ENCODE measurements at regions not wholly inside any gene's neighbourhood (a gene's known extent, or its start where the extent isn't known, plus 50 kb on each side); places are given as distances from the start of the nearest gene placed in this dataset.

DNA sequence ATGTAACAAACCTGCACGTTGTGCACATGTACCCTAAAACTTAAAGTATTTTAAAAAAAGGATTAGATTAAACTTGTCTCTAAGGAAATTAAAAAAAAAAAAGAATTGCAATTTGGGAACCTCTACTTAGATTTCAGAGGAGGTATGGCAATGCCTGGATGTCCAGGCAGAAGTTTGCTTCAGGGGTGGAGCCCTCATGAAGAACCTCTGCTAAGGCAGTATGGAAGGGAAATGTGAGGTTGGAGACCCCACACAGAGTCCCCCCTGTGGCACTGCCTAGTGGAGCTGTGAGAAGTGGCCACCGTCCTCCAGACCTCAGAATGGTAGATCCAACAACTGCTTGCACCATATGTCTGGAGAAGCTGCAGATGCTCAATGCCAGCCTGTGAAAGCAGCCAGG is 279.6 kb upstream of the CCDC196 start:
- Histone ChIP-seq H3K9me3 (peaks cover 0 to 12% (median 9%) of the 10 kb centered on the region in 4 donors), H3K27ac (no peak overlapping the region), H3K27me3 (no peaks in the 10 kb centered on the region), H3K36me3 (no peaks in the 10 kb centered on the region), H3K4me3 (no peak overlapping the region), H3K4me1 (no peaks in the 10 kb centered on the region)
- WGBS, 2 donors: 79 to 100% methylated on average over 1 to 2 of the region's 2 CpGs
- DNase-seq (no peak), ATAC-seq (ENCODE audit: low FRiP score in 2 of 2) (no peak)
- no peak for TF ChIP-seq POLR2AphosphoS5 (IDR thresholded peaks at IDR 0.05)
- TF ChIP-seq POLR2A (IDR thresholded peaks at IDR 0.05): no peak
- no peak for TF ChIP-seq EP300 (IDR thresholded peaks at IDR 0.05)
- TF ChIP-seq, protein P1, sequence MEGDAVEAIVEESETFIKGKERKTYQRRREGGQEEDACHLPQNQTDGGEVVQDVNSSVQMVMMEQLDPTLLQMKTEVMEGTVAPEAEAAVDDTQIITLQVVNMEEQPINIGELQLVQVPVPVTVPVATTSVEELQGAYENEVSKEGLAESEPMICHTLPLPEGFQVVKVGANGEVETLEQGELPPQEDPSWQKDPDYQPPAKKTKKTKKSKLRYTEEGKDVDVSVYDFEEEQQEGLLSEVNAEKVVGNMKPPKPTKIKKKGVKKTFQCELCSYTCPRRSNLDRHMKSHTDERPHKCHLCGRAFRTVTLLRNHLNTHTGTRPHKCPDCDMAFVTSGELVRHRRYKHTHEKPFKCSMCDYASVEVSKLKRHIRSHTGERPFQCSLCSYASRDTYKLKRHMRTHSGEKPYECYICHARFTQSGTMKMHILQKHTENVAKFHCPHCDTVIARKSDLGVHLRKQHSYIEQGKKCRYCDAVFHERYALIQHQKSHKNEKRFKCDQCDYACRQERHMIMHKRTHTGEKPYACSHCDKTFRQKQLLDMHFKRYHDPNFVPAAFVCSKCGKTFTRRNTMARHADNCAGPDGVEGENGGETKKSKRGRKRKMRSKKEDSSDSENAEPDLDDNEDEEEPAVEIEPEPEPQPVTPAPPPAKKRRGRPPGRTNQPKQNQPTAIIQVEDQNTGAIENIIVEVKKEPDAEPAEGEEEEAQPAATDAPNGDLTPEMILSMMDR (IDR thresholded peaks at IDR 0.05): no peak

DNA sequence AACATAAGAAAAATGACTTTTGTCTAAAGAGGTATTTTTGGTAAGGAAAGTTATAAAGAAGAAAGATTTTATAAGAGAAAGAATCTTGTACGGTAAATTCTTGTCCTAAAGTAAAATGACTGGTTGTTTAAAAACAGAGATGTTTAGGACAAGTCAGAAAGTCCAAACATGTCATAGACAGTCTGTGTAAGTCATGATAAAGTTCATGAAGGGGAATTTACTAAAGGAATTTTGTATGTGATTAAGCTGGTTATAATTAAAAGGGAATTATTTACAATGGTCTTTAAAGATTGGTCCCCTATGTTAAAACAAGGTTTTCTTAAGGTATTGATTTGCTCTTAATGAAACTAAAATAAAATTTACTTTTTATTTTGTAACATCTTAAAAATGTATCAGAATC is 269.4 kb upstream of the CCDC196 start:
- H3K27ac ChIP-seq: no peak overlapping the region
- H3K9me3 ChIP-seq: peaks cover 0 to 7% (median 1%) of the 10 kb centered on the region in 4 donors
- TF ChIP-seq EP300 (IDR thresholded peaks at IDR 0.05) (no peak), POLR2AphosphoS5 (IDR thresholded peaks at IDR 0.05) (no peak), POLR2A (IDR thresholded peaks at IDR 0.05) (no peak)
- TF ChIP-seq, protein P1 (IDR thresholded peaks at IDR 0.05): no peak
- no peak overlapping the region for H3K4me3 ChIP-seq
- no peak for ATAC-seq (ENCODE audit: low FRiP score in 2 of 2)
- no peaks in the 10 kb centered on the region for H3K27me3 ChIP-seq
- WGBS, 2 donors: 93 to 94% methylated on average over 1 of the region's 1 CpG
- H3K36me3 ChIP-seq: no peaks in the 10 kb centered on the region
- no peaks in the 10 kb centered on the region for H3K4me1 ChIP-seq
- no peak for DNase-seq

DNA sequence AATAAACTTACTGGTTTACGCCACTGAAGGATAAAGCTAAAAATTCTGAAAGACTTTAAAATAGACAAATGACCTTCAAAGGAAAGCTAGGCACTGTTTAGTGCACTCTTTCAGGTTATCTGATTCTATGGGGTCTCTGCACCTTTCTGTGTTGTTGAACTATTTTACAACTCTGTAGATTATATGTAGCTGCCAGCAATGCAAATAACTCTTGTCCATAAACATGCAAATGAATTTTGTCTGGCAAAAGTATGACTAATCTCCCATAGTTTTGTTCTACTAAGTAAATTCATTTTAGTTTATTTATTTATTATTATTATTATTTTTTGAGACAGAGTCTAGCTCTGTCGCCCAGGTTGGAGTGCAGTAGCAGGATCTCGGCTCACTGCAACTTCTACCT is 266.3 kb upstream of the CCDC196 start:
- WGBS, 2 donors: 93 to 95% methylated on average over 3 of the region's 3 CpGs
- Histone ChIP-seq H3K9me3 (peaks cover 0 to 7% (median 1%) of the 10 kb centered on the region in 4 donors), H3K36me3 (no peaks in the 10 kb centered on the region), H3K27me3 (no peaks in the 10 kb centered on the region), H3K27ac (no peak overlapping the region), H3K4me3 (no peak overlapping the region), H3K4me1 (no peaks in the 10 kb centered on the region)
- ATAC-seq (ENCODE audit: low FRiP score in 2 of 2): no peak
- DNase-seq: no peak
- TF ChIP-seq, protein P1 (IDR thresholded peaks at IDR 0.05): no peak
- TF ChIP-seq EP300 (IDR thresholded peaks at IDR 0.05) (no peak), POLR2AphosphoS5 (IDR thresholded peaks at IDR 0.05) (no peak), POLR2A (IDR thresholded peaks at IDR 0.05) (no peak)

DNA sequence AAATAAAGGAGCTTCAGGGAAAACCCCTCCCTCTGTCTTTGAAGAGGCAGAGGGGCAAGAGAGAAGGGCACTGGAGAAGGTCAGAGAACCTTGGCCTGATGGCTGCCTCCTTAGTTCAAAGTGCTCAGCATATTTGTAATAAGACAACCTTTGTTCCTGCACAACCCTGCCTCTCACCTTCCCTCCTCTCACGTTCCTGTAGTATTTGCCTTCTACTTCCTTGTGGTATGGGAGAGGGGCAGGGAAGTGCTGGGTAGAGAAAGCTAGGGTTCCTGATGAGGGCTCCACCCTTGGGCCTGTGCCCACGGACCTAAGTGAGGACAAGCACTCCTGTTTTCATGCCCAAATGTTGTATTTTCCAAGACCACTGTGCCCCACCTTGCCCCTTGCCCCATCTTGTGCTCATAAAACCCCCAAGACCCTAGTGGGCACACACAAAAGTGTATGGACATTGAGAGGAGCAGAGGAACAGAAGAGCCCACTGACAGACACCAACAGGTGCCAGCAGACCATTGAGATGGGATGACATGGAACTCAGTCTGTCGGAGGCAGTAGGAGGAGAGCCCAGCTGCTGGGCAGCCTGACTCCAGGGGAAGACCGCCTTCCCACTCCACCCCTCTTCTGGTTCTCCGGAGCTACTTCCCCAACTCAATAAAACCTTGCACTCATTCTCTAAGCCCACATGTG is 261.5 kb upstream of the CCDC196 start:
- WGBS, 2 donors: 57 to 74% methylated on average over 3 to 5 of the region's 5 CpGs
- no peaks in the 10 kb centered on the region for H3K4me1 ChIP-seq
- no peak overlapping the region for H3K4me3 ChIP-seq
- H3K9me3 ChIP-seq: peaks cover 0 to 5% (median 0%) of the 10 kb centered on the region in 4 donors
- TF ChIP-seq EP300 (IDR thresholded peaks at IDR 0.05) (no peak), POLR2A (IDR thresholded peaks at IDR 0.05) (no peak), POLR2AphosphoS5 (IDR thresholded peaks at IDR 0.05) (no peak)
- TF ChIP-seq, protein P1 (IDR thresholded peaks at IDR 0.05): no peak
- no peaks in the 10 kb centered on the region for H3K27me3 ChIP-seq
- DNase-seq: no peak
- H3K36me3 ChIP-seq: no peaks in the 10 kb centered on the region
- no peak overlapping the region for H3K27ac ChIP-seq
- peak in 1 of 2 donors; percentile 52 for ATAC-seq (ENCODE audit: low FRiP score in 2 of 2)

DNA sequence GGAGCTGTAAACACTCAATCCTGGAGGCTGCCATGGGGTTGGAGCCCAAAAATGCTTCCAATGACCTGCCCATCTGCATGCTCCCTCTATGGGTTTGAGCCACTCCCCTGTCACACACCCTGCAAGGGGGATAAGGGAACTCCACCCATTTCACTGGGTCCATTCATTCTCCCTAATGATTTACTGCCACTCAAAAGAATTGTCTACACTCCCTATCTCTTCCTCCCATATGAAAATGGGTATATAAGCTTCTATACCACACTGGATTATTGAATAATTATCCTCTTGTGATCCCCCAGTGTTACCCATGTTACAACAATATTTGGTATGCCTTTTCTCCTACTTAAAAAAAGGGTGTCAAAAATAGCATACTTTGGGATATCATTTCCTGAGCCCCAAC is 260.8 kb upstream of the CCDC196 start:
- no peak for ATAC-seq (ENCODE audit: low FRiP score in 2 of 2)
- H3K27me3 ChIP-seq: no peaks in the 10 kb centered on the region

More for the DNA sequence above, 260.8 kb upstream of the CCDC196 start:
- H3K36me3 ChIP-seq: no peaks in the 10 kb centered on the region
- H3K9me3 ChIP-seq: peaks cover 0 to 5% (median 0%) of the 10 kb centered on the region in 4 donors
- TF ChIP-seq POLR2A (IDR thresholded peaks at IDR 0.05) (no peak), EP300 (IDR thresholded peaks at IDR 0.05) (no peak), POLR2AphosphoS5 (IDR thresholded peaks at IDR 0.05) (no peak)
- TF ChIP-seq, protein P1 (IDR thresholded peaks at IDR 0.05): no peak
- no peak overlapping the region for H3K4me3 ChIP-seq
- H3K4me1 ChIP-seq: no peaks in the 10 kb centered on the region
- H3K27ac ChIP-seq: no peak overlapping the region
- DNase-seq: no peak
